GM19463 (cell line): ENCODE measurements at regions not wholly inside any gene's neighbourhood (a gene's known extent, or its start where the extent isn't known, plus 50 kb on each side); places are given as distances from the start of the nearest gene placed in this dataset.
"Not testable (repeated sequence)": the region's sequence is repeated elsewhere in the genome, so short reads cannot be mapped to it uniquely, and the experiment has no call there.

ENCODE experiments used
- ATAC-seq: cut with Tn5 transposase; IDR thresholded peaks from one replicate; pipeline ENCODE4 v1.9.1; 2021; ENCODE audit warnings: mild to moderate bottlenecking, moderate library complexity; ENCODE audit not compliant: unreplicated experiment

GRCh38 chr3:162678941-162679340 is 1182.3 kb downstream of the OTOL1 start:
- ATAC-seq = no peak

GRCh38 chr3:162684260-162684659 is 1187.7 kb downstream of the OTOL1 start:
- ATAC-seq = no peak

- ATAC-seq = no peak
These were observed 1202.7 kb downstream of the OTOL1 start for GRCh38 chr3:162699291-162699690.

- no peak for ATAC-seq
These were observed 1204.6 kb downstream of the OTOL1 start for GRCh38 chr3:162701211-162701610.

GRCh38 chr3:162702768-162703385 is 1206.3 kb downstream of the OTOL1 start:
- ATAC-seq = no peak

GRCh38 chr3:162704238-162704637 is 1207.6 kb downstream of the OTOL1 start:
- ATAC-seq = no peak

GRCh38 chr3:162704799-162705385 is 1208.3 kb downstream of the OTOL1 start:
- no peak for ATAC-seq

GRCh38 chr3:162708394-162708793 is 1211.8 kb downstream of the OTOL1 start:
- ATAC-seq = not testable (repeated sequence)

- ATAC-seq = not testable (repeated sequence)
These were observed 1212.5 kb downstream of the OTOL1 start for GRCh38 chr3:162708942-162709706.

- ATAC-seq = no peak
These were observed 1213.9 kb downstream of the OTOL1 start for GRCh38 chr3:162710332-162711112.

GRCh38 chr3:162717074-162717473 is 1220.5 kb downstream of the OTOL1 start:
- not testable (repeated sequence) for ATAC-seq

- ATAC-seq = no peak
These were observed 1222.1 kb downstream of the OTOL1 start for GRCh38 chr3:162718697-162719096.

GRCh38 chr3:162719684-162720341 is 1223.2 kb downstream of the OTOL1 start:
- no peak for ATAC-seq

GRCh38 chr3:162721736-162722135 is 1225.1 kb downstream of the OTOL1 start:
- ATAC-seq = no peak

- ATAC-seq = no peak
These were observed 1225.7 kb downstream of the OTOL1 start for GRCh38 chr3:162722337-162722736.

- ATAC-seq = not testable (repeated sequence)
These were observed 1226.2 kb downstream of the OTOL1 start for GRCh38 chr3:162722796-162723195.

GRCh38 chr3:162729686-162730085 is 1233.1 kb downstream of the OTOL1 start:
- ATAC-seq = no peak

GRCh38 chr3:162731961-162732360 is 1235.4 kb downstream of the OTOL1 start:
- ATAC-seq = not testable (repeated sequence)

- ATAC-seq = no peak
These were observed 1242.2 kb downstream of the OTOL1 start for GRCh38 chr3:162738784-162739183.

- ATAC-seq = no peak
These were observed 1244.5 kb downstream of the OTOL1 start for GRCh38 chr3:162740941-162741596.
